H1 (cell line): ENCODE measurements at regions not wholly inside any gene's neighbourhood (a gene's known extent, or its start where the extent isn't known, plus 50 kb on each side); places are given as distances from the start of the nearest gene placed in this dataset.

Experiments
- CHD2 ChIP-seq: IDR thresholded peaks from 2 replicates; pipeline ENCODE4 v1.6.1; 2012; ENCODE audit warnings: low read length, improper control_type of control experiment
- E2F6 ChIP-seq: IDR thresholded peaks from 2 replicates; pipeline ENCODE4 v1.6.1; 2012; ENCODE audit warnings: inconsistent platforms
- RBBP5 ChIP-seq: IDR thresholded peaks from 2 replicates; pipeline ENCODE4 v1.7.1; 2012; ENCODE audit warnings: low read depth, mild to moderate bottlenecking, inconsistent platforms, low read length, moderate library complexity, borderline replicate concordance
- SAP30 ChIP-seq: fragments of 300-600 bp; sonication (generic); IDR thresholded peaks from 2 replicates; pipeline ENCODE4 v1.7.1; 2012; ENCODE audit warnings: low read length, moderate library complexity, mild to moderate bottlenecking, inconsistent platforms; ENCODE audit not compliant: insufficient read depth, insufficient replicate concordance
- SP2 ChIP-seq: IDR thresholded peaks from 2 replicates; pipeline ENCODE4 v1.6.1; 2012; ENCODE audit warnings: mild to moderate bottlenecking, low read length, inconsistent platforms
- TAF1 ChIP-seq: IDR thresholded peaks from 2 replicates; pipeline ENCODE4 v1.6.1; 2011; ENCODE audit warnings: mild to moderate bottlenecking, low read depth, low read length
- YY1 ChIP-seq: IDR thresholded peaks from 2 replicates; pipeline ENCODE4 v1.6.1; 2011; ENCODE audit warnings: low read depth, mild to moderate bottlenecking, low read length
- TF ChIP-seq, protein P1 (sequence below), 3 experiments: IDR thresholded peaks; 1 replicate in 2 of 3; 2 replicates in 1 of 3; pipeline versions ENCODE4 v1.5.1 to v1.6.1; 2011; ENCODE audit warnings: low read length in 3 of 3, mild to moderate bottlenecking in 3 of 3, inconsistent platforms in 2 of 3, low read depth in 1 of 3, moderate library complexity in 1 of 3; ENCODE audit not compliant: insufficient read depth in 1 of 3; ENCODE audit errors: control extremely low read depth in 1 of 3

DNA sequence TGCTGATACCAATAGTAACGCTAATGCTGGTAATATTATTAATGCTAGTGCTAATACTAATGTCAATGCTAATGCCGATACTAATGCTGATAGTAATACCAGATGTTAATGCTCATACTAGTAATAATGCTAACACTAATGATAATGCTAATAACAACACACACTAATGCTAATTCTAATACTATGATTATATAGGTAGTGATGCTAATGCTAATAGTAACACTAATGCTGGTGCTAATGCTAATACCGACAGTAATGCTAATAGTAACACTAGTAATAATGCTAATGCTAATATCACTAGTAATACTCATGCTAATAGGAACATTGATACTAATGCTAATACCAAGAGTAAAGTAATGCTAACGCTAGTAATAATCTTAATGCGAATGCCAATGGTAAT lies 406.4 kb upstream of the RNF32 start (continued):
- no peak for TF ChIP-seq E2F6
- TF ChIP-seq SAP30: no peak
- TF ChIP-seq RBBP5: no peak
- TF ChIP-seq SP2: no peak
- TF ChIP-seq TAF1: no peak
- no peak for TF ChIP-seq YY1
- TF ChIP-seq CHD2: no peak
- TF ChIP-seq, protein P1, sequence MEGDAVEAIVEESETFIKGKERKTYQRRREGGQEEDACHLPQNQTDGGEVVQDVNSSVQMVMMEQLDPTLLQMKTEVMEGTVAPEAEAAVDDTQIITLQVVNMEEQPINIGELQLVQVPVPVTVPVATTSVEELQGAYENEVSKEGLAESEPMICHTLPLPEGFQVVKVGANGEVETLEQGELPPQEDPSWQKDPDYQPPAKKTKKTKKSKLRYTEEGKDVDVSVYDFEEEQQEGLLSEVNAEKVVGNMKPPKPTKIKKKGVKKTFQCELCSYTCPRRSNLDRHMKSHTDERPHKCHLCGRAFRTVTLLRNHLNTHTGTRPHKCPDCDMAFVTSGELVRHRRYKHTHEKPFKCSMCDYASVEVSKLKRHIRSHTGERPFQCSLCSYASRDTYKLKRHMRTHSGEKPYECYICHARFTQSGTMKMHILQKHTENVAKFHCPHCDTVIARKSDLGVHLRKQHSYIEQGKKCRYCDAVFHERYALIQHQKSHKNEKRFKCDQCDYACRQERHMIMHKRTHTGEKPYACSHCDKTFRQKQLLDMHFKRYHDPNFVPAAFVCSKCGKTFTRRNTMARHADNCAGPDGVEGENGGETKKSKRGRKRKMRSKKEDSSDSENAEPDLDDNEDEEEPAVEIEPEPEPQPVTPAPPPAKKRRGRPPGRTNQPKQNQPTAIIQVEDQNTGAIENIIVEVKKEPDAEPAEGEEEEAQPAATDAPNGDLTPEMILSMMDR (IDR thresholded peaks at IDR 0.05; ENCODE audit: control extremely low read depth in 1 of 3, insufficient read depth in 1 of 3, low read depth in 1 of 3, low read length in 3 of 3): no peak
- TF ChIP-seq, all 59 proteins: peak for 0
